GM19035 (cell line): ENCODE measurements at regions not wholly inside any gene's neighbourhood (a gene's known extent, or its start where the extent isn't known, plus 50 kb on each side); places are given as distances from the start of the nearest gene placed in this dataset.
A peak's percentile ranks its signal among the peaks of the same experiment; 100 is the strongest.
"Not testable (repeated sequence)": the region's sequence is repeated elsewhere in the genome, so short reads cannot be mapped to it uniquely, and the experiment has no call there.

Experiments
- ATAC-seq: cut with Tn5 transposase; IDR thresholded peaks from one replicate; pipeline ENCODE4 v1.9.1; 2021; ENCODE audit not compliant: unreplicated experiment

- no peak for ATAC-seq
These were observed 561.4 kb downstream of the PYDC2 start for GRCh38 chr3:192022412-192022811.

GRCh38 chr3:192024751-192025150 lies 563.8 kb downstream of the PYDC2 start:
- ATAC-seq = no peak

GRCh38 chr3:192026661-192027060 lies 565.7 kb downstream of the PYDC2 start:
- ATAC-seq = no peak

- ATAC-seq = no peak
These were observed 571.0 kb downstream of the PYDC2 start for GRCh38 chr3:192031941-192032340.

GRCh38 chr3:192033246-192033645 lies 572.3 kb downstream of the PYDC2 start:
- no peak for ATAC-seq

- ATAC-seq = no peak
These were observed 577.8 kb downstream of the PYDC2 start for GRCh38 chr3:192038726-192039125.

- no peak for ATAC-seq
These were observed 578.6 kb downstream of the PYDC2 start for GRCh38 chr3:192039593-192039992.

- no peak for ATAC-seq
These were observed 579.5 kb downstream of the PYDC2 start for GRCh38 chr3:192040282-192041043.

GRCh38 chr3:192042116-192042515 lies 581.2 kb downstream of the PYDC2 start:
- peak; percentile 98 for ATAC-seq

GRCh38 chr3:192054881-192055280 lies 593.9 kb downstream of the PYDC2 start:
- no peak for ATAC-seq

GRCh38 chr3:192055946-192056345 lies 595.0 kb downstream of the PYDC2 start:
- ATAC-seq = no peak

- ATAC-seq = no peak
These were observed 596.3 kb downstream of the PYDC2 start for GRCh38 chr3:192057261-192057660.

GRCh38 chr3:192060160-192060781 lies 599.3 kb downstream of the PYDC2 start:
- ATAC-seq = no peak

GRCh38 chr3:192061426-192061825 lies 600.5 kb downstream of the PYDC2 start:
- no peak for ATAC-seq

- ATAC-seq = no peak
These were observed 601.2 kb downstream of the PYDC2 start for GRCh38 chr3:192062186-192062585.

GRCh38 chr3:192063570-192063969 lies 602.6 kb downstream of the PYDC2 start:
- ATAC-seq = peak; percentile 86

- ATAC-seq = no peak
These were observed 604.0 kb downstream of the PYDC2 start for GRCh38 chr3:192064959-192065358.

GRCh38 chr3:192066253-192066652 lies 605.3 kb downstream of the PYDC2 start:
- not testable (repeated sequence) for ATAC-seq

GRCh38 chr3:192068464-192069254 lies 607.7 kb downstream of the PYDC2 start:
- ATAC-seq = peak; percentile 72

GRCh38 chr3:192077795-192078497 lies 617.0 kb downstream of the PYDC2 start:
- ATAC-seq = no peak

- no peak for ATAC-seq
These were observed 618.1 kb downstream of the PYDC2 start for GRCh38 chr3:192079098-192079497.
